ENCODE measurements at regions not wholly inside any gene's neighbourhood (a gene's known extent, or its start where the extent isn't known, plus 50 kb on each side); places are given as distances from the start of the nearest gene placed in this dataset.
"Not testable (repeated sequence)": the region's sequence is repeated elsewhere in the genome, so short reads cannot be mapped to it uniquely, and the experiment has no call there.

- no TSS peak for BruUV-seq (replicated peaks)
- no peak overlapping the region for H3K27ac Mint-ChIP-seq (ENCODE audit: low read depth, unreplicated experiment)
- DNase-seq (ENCODE audit: unreplicated experiment) = no peak
- no peaks in the 10 kb centered on the region for H3K36me3 Mint-ChIP-seq (ENCODE audit: insufficient read depth, unreplicated experiment)
- intact Hi-C loops (cut with micrococcal nuclease) = no loop called here
- no peaks in the 10 kb centered on the region for H3K27me3 Mint-ChIP-seq (ENCODE audit: insufficient read depth, unreplicated experiment)
- POLR2A ChIA-PET = interaction anchor here (1.1 kb wide), 1 partner anchor 19 kb away, joined by 5 read pairs; no protein-coding TSS in a partner anchor
- TF ChIP-seq, protein P1, sequence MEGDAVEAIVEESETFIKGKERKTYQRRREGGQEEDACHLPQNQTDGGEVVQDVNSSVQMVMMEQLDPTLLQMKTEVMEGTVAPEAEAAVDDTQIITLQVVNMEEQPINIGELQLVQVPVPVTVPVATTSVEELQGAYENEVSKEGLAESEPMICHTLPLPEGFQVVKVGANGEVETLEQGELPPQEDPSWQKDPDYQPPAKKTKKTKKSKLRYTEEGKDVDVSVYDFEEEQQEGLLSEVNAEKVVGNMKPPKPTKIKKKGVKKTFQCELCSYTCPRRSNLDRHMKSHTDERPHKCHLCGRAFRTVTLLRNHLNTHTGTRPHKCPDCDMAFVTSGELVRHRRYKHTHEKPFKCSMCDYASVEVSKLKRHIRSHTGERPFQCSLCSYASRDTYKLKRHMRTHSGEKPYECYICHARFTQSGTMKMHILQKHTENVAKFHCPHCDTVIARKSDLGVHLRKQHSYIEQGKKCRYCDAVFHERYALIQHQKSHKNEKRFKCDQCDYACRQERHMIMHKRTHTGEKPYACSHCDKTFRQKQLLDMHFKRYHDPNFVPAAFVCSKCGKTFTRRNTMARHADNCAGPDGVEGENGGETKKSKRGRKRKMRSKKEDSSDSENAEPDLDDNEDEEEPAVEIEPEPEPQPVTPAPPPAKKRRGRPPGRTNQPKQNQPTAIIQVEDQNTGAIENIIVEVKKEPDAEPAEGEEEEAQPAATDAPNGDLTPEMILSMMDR (IDR thresholded peaks at IDR 0.05; ENCODE audit: unreplicated experiment) = no peak
- H3K9me3 Mint-ChIP-seq (ENCODE audit: unreplicated experiment) = no peaks in the 10 kb centered on the region
- H3K4me3 Mint-ChIP-seq (ENCODE audit: unreplicated experiment) = no peak overlapping the region
- H3K4me1 Mint-ChIP-seq (ENCODE audit: insufficient read depth, unreplicated experiment) = peaks cover 25% of the 10 kb centered on the region
- CTCF ChIA-PET = interaction anchor here (0.6 kb wide), 1 partner anchor 993 kb away, joined by 3 read pairs; no protein-coding TSS in a partner anchor
Measured at GRCh38 chr2:53510401-53510800, 257.2 kb upstream of the CHAC2 start.

DNA sequence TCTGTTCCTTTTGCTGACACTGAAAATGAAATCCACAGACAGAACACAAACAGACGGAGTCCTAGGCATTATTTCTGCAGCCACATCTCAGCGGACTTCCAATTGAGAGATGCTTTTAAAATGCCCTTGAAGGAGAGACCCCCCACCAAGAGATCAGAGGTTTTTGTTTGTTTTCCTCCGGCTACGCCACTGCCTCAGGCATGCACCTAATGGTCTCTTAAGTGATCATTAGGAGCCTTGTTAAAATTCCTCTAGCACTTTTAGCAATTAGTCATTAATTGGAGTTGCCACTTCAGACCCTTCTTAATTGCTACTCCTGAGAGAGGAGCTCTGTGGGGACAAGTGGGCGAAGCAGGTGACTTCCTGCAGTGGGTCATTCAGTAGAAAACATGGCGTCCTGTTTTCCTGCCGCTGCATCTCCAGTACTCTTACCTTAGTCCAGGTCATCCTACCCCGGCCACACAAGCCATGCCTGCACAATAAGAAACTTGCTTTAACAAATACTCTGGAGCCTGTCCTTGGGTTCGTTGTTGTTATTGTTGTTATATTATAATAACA, 257.7 kb upstream of the CHAC2 start:
- H3K9me3 Mint-ChIP-seq (ENCODE audit: unreplicated experiment) = no peaks in the 10 kb centered on the region
- TF ChIP-seq, protein P1 (IDR thresholded peaks at IDR 0.05; ENCODE audit: unreplicated experiment) = no peak
- no peak for DNase-seq (ENCODE audit: unreplicated experiment)
- intact Hi-C loops (cut with micrococcal nuclease) = no loop called here
- H3K36me3 Mint-ChIP-seq (ENCODE audit: insufficient read depth, unreplicated experiment) = no peaks in the 10 kb centered on the region
- peaks cover 25% of the 10 kb centered on the region for H3K4me1 Mint-ChIP-seq (ENCODE audit: insufficient read depth, unreplicated experiment)
- H3K27ac Mint-ChIP-seq (ENCODE audit: low read depth, unreplicated experiment) = no peak overlapping the region
- ChIA-PET CTCF (interaction anchor here (0.6 kb wide), 1 partner anchor 993 kb away, joined by 3 read pairs; no protein-coding TSS in a partner anchor), POLR2A (interaction anchor here (1.1 kb wide), 1 partner anchor 19 kb away, joined by 5 read pairs; no protein-coding TSS in a partner anchor)
- no TSS peak for BruUV-seq (replicated peaks)
- no peaks in the 10 kb centered on the region for H3K27me3 Mint-ChIP-seq (ENCODE audit: insufficient read depth, unreplicated experiment)
- no peak overlapping the region for H3K4me3 Mint-ChIP-seq (ENCODE audit: unreplicated experiment)

GRCh38 chr2:53508667-53509066, 258.9 kb upstream of the CHAC2 start:
- peaks cover 25% of the 10 kb centered on the region for H3K4me1 Mint-ChIP-seq (ENCODE audit: insufficient read depth, unreplicated experiment)
- no peaks in the 10 kb centered on the region for H3K27me3 Mint-ChIP-seq (ENCODE audit: insufficient read depth, unreplicated experiment)
- H3K9me3 Mint-ChIP-seq (ENCODE audit: unreplicated experiment) = no peaks in the 10 kb centered on the region
- CTCF ChIA-PET = no interaction called here
- no peaks in the 10 kb centered on the region for H3K36me3 Mint-ChIP-seq (ENCODE audit: insufficient read depth, unreplicated experiment)
- DNase-seq (ENCODE audit: unreplicated experiment) = no peak
- POLR2A ChIA-PET = no interaction called here
- intact Hi-C loops (cut with micrococcal nuclease) = no loop called here
- TF ChIP-seq, protein P1 (IDR thresholded peaks at IDR 0.05; ENCODE audit: unreplicated experiment) = no peak
- no TSS peak for BruUV-seq (replicated peaks)
- no peak overlapping the region for H3K27ac Mint-ChIP-seq (ENCODE audit: low read depth, unreplicated experiment)
- H3K4me3 Mint-ChIP-seq (ENCODE audit: unreplicated experiment) = no peak overlapping the region

GRCh38 chr2:53507070-53507469, 260.5 kb upstream of the CHAC2 start:
- H3K4me3 Mint-ChIP-seq (ENCODE audit: unreplicated experiment); H3K9me3 Mint-ChIP-seq (ENCODE audit: unreplicated experiment); POLR2A ChIA-PET; CTCF ChIA-PET; BruUV-seq (replicated peaks); H3K27me3 Mint-ChIP-seq (ENCODE audit: insufficient read depth, unreplicated experiment); H3K27ac Mint-ChIP-seq (ENCODE audit: low read depth, unreplicated experiment); H3K36me3 Mint-ChIP-seq (ENCODE audit: insufficient read depth, unreplicated experiment); intact Hi-C loops (cut with micrococcal nuclease): not testable (repeated sequence)
- H3K4me1 Mint-ChIP-seq (ENCODE audit: insufficient read depth, unreplicated experiment) = peaks cover 11% of the 10 kb centered on the region
- DNase-seq (ENCODE audit: unreplicated experiment) = peak; percentile 6

GRCh38 chr2:53505826-53506225, 261.8 kb upstream of the CHAC2 start:
- no peak for DNase-seq (ENCODE audit: unreplicated experiment)
- ChIA-PET CTCF (interaction anchor here (0.6 kb wide), 1 partner anchor 148 kb away, joined by 3 read pairs; no protein-coding TSS in a partner anchor), POLR2A (no interaction called here)
- Mint-ChIP-seq H3K27ac (ENCODE audit: low read depth, unreplicated experiment) (no peak overlapping the region), H3K4me3 (ENCODE audit: unreplicated experiment) (no peak overlapping the region), H3K9me3 (ENCODE audit: unreplicated experiment) (no peaks in the 10 kb centered on the region), H3K36me3 (ENCODE audit: insufficient read depth, unreplicated experiment) (no peaks in the 10 kb centered on the region), H3K27me3 (ENCODE audit: insufficient read depth, unreplicated experiment) (no peaks in the 10 kb centered on the region), H3K4me1 (ENCODE audit: insufficient read depth, unreplicated experiment) (peaks cover 5% of the 10 kb centered on the region)
- no TSS peak for BruUV-seq (replicated peaks)
- intact Hi-C loops (cut with micrococcal nuclease) = no loop called here
- TF ChIP-seq, protein P1 (IDR thresholded peaks at IDR 0.05; ENCODE audit: unreplicated experiment) = no peak
